GM12873 (cell line): ENCODE measurements at regions not wholly inside any gene's neighbourhood (a gene's known extent, or its start where the extent isn't known, plus 50 kb on each side); places are given as distances from the start of the nearest gene placed in this dataset.
A peak's percentile ranks its signal among the peaks of the same experiment; 100 is the strongest.

Source experiments
- TF ChIP-seq, protein P1 (sequence below): IDR thresholded peaks from 2 replicates; pipeline ENCODE4 v1.5.1; 2012; ENCODE audit warnings: low read depth, mild to moderate bottlenecking, moderate library complexity, low read length, control low read depth; ENCODE audit not compliant: insufficient read depth; ENCODE audit errors: missing control alignments

GRCh38 chr2:51717312-51717711 is 685.4 kb upstream of the NRXN1 start:
- TF ChIP-seq, protein P1, sequence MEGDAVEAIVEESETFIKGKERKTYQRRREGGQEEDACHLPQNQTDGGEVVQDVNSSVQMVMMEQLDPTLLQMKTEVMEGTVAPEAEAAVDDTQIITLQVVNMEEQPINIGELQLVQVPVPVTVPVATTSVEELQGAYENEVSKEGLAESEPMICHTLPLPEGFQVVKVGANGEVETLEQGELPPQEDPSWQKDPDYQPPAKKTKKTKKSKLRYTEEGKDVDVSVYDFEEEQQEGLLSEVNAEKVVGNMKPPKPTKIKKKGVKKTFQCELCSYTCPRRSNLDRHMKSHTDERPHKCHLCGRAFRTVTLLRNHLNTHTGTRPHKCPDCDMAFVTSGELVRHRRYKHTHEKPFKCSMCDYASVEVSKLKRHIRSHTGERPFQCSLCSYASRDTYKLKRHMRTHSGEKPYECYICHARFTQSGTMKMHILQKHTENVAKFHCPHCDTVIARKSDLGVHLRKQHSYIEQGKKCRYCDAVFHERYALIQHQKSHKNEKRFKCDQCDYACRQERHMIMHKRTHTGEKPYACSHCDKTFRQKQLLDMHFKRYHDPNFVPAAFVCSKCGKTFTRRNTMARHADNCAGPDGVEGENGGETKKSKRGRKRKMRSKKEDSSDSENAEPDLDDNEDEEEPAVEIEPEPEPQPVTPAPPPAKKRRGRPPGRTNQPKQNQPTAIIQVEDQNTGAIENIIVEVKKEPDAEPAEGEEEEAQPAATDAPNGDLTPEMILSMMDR: no peak

GRCh38 chr2:51711766-51712165 is 679.8 kb upstream of the NRXN1 start:
- TF ChIP-seq, protein P1: no peak

DNA sequence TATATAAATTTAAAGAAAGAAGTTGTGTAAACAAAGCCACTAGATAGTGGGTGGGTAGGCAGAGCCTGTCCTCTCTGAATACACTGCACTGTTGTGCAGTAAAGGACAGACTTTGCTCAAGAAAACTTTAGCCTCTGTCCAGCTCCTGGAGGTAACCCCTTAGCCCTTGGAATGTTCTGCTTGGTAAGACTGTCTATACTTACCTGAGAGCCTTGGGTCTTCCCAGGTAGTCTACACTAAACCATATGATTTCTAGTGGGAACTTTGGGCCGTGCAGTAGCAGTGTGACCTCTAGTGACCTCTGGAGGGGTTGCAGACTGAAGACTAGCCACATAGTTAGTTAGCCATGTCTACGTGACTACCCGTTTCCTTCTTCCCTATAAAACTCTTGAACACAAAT is 678.3 kb upstream of the NRXN1 start:
- TF ChIP-seq, protein P1: peak; percentile 64

DNA sequence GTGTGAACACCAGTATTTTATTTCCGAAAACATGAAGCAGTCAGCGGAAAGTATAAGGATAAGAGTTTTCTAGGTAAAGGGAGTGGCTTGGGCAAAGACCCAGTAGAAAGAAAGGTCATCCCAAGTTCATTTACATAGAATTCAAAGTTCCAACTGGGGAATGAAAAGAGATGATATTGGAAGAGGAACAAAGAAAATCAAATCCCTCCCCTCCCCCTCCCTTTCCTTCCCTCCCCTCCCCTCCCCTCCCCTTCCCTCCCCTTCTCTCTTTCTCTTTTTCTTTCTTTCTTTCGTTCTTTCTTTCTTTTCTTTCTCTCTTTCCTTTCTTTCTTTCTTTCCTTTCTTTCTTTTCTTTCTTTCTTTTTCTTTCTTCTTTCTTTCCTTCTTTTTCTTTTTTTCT is 675.7 kb upstream of the NRXN1 start:
- TF ChIP-seq, protein P1: no peak

DNA sequence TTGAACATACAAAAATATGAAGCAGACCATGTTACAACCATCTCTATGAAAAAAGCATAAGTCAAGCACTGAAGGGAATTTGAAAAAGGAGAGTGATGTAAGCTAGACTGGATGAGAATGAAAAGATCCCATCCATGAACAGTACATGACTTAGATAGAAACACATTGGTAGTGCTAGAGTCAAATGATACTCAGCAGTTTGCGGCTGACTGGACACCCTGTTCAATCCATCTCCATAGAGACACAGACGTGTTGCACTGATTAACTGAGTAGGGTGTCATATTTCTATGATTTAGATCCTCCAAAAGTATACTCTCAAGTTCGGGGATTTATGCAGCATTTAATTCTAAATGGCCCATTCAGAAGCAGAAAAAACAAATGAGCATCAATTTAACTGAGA is 674.3 kb upstream of the NRXN1 start:
- TF ChIP-seq, protein P1: no peak

DNA sequence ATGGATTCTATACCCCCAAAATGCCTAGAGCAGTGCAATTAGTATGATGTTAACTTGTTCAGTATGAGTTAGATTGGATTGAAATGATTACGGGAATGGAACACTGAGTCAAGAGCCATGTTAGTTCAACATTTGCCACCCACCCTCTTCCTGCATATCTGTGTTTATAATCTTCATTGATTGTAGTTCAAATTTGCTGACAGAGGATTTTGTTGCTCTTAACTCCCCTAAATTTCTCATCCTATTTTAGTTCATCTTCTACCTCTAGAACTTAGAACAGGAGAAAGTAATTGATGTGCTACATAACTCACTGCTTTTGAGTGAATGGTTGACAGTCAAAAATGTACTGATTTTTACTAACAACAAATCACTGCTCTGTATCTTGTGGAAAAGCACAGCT is 673.5 kb upstream of the NRXN1 start:
- TF ChIP-seq, protein P1: no peak

DNA sequence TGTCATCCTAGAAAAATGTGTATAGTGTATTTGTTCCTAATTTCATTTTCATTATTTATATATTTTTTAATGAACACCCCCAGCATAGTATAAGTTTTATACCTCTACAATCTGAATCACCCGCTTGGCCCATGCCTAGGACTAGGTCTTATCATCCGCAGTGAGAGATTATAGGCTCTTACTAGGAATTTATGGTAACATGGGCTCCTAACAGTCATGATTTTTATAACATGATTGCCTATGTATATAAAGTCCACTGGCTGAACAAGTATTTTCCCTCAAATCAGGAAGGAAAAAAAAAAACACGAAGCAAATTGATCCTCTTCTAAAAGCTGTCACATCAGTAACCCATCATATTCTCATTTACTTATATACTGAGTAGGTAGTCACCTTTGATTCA is 666.1 kb upstream of the NRXN1 start:
- TF ChIP-seq, protein P1: no peak
